Tibial nerve (tissue), 4 donors: ENCODE measurements at regions not wholly inside any gene's neighbourhood (a gene's known extent, or its start where the extent isn't known, plus 50 kb on each side); places are given as distances from the start of the nearest gene placed in this dataset.

ENCODE experiments used
- EP300 ChIP-seq, 2 donors: sonication (generic); formaldehyde crosslinking; IDR thresholded peaks; one replicate each; pipeline ENCODE4 v1.6.1; 2017; ENCODE audit warnings: antibody characterized with exemption in 2 of 2, mild to moderate bottlenecking in 1 of 2
- POLR2A ChIP-seq, 2 donors: fragments of 450-650 bp; IDR thresholded peaks; one replicate each; pipeline ENCODE4 v1.6.1; 2017; ENCODE audit warnings: antibody characterized with exemption in 2 of 2, mild to moderate bottlenecking in 2 of 2, moderate library complexity in 2 of 2
- TF ChIP-seq, protein P1 (sequence below), 5 experiments: fragments of 200-600 bp in 3 of 5; fragments of 450-650 bp in 2 of 5; sonication (generic) in 3 of 5; IDR thresholded peaks; one replicate each; pipeline ENCODE4 v1.5.1; 2016 to 2019; ENCODE audit warnings: antibody characterized with exemption in 5 of 5, mild to moderate bottlenecking in 3 of 5, moderate library complexity in 2 of 5

- TF ChIP-seq POLR2A (IDR thresholded peaks at IDR 0.05), result no peak
- TF ChIP-seq, protein P1, sequence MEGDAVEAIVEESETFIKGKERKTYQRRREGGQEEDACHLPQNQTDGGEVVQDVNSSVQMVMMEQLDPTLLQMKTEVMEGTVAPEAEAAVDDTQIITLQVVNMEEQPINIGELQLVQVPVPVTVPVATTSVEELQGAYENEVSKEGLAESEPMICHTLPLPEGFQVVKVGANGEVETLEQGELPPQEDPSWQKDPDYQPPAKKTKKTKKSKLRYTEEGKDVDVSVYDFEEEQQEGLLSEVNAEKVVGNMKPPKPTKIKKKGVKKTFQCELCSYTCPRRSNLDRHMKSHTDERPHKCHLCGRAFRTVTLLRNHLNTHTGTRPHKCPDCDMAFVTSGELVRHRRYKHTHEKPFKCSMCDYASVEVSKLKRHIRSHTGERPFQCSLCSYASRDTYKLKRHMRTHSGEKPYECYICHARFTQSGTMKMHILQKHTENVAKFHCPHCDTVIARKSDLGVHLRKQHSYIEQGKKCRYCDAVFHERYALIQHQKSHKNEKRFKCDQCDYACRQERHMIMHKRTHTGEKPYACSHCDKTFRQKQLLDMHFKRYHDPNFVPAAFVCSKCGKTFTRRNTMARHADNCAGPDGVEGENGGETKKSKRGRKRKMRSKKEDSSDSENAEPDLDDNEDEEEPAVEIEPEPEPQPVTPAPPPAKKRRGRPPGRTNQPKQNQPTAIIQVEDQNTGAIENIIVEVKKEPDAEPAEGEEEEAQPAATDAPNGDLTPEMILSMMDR (IDR thresholded peaks at IDR 0.05), result no peak
- no peak for TF ChIP-seq EP300 (IDR thresholded peaks at IDR 0.05)
These were observed 64.1 kb upstream of the LCLAT1 start for GRCh38 chr2:30382995-30383394.
